Body of pancreas (tissue), 4 donors: ENCODE measurements at regions not wholly inside any gene's neighbourhood (a gene's known extent, or its start where the extent isn't known, plus 50 kb on each side); places are given as distances from the start of the nearest gene placed in this dataset.

Source experiments
- ATAC-seq: fragments of 150-250 bp; one replicate; pipeline ENCODE4 v1.9.1; 2016
- DNase-seq, 4 donors: peaks; one replicate each; pipeline ENCODE4 v3.0.0-alpha.2; 2019
- H3K27ac ChIP-seq, 4 donors: fragments of 200-600 bp; sonication (generic); 1 replicate in 3 of 4; 2 replicates in 1 of 4; pipeline versions ENCODE4 v1.5.1 to v1.6.1; 2016 to 2019; ENCODE audit warnings: mild to moderate bottlenecking in 1 of 4, mixed read lengths in 1 of 4, moderate library complexity in 1 of 4
- H3K27me3 ChIP-seq, 2 donors: fragments of 200-600 bp; sonication (generic); one replicate each; pipeline ENCODE4 v1.6.0; 2016; ENCODE audit warnings: mild to moderate bottlenecking in 1 of 2
- H3K36me3 ChIP-seq, 2 donors: fragments of 200-600 bp; sonication (generic); replicated peaks in 1 of 2; 2 replicates each; pipeline ENCODE4 v1.5.1; 2016; ENCODE audit warnings: low read depth in 2 of 2; ENCODE audit not compliant: insufficient read depth in 1 of 2
- H3K4me1 ChIP-seq: fragments of 200-600 bp; sonication (generic); one replicate; pipeline ENCODE4 v1.6.0; 2016
- H3K4me3 ChIP-seq, 2 donors: fragments of 200-600 bp; sonication (generic); 1 replicate in 1 of 2; 2 replicates in 1 of 2; pipeline ENCODE4 v1.5.1; 2016 to 2019
- H3K9me3 ChIP-seq, 3 donors: fragments of 200-600 bp; sonication (generic); 1 replicate in 2 of 3; 2 replicates in 1 of 3; pipeline ENCODE4 v1.5.1; 2016
- POLR2A ChIP-seq, 3 donors: fragments of 450-650 bp; IDR thresholded peaks; one replicate each; pipeline ENCODE4 v1.6.1; 2016; ENCODE audit warnings: antibody characterized with exemption in 3 of 3, mild to moderate bottlenecking in 2 of 3
- WGBS, 2 donors: methylation state at CpG; one replicate each; pipeline ENCODE4 v1.1.5; 2017; 5-methylcytosine and 5-hydroxymethylcytosine counted together
- intact Hi-C: fragments of 100-400 bp; cut with DNase I; formaldehyde crosslinking; loops from one replicate; pipeline ENCODE4 v1.15.1; 2023
- TF ChIP-seq, protein P1 (sequence below), 7 experiments: fragments of 450-650 bp in 4 of 7; fragments of 200-600 bp in 3 of 7; sonication (generic) in 3 of 7; IDR thresholded peaks; one replicate each; pipeline ENCODE4 v1.5.1; 2016 to 2019; ENCODE audit warnings: antibody characterized with exemption in 7 of 7

GRCh38 chr9:73095425-73095824 is 56.2 kb upstream of the ANXA1 start:
- DNase-seq (no peak), ATAC-seq (no peak)
- no peaks in the 10 kb centered on the region for H3K27me3 ChIP-seq
- H3K9me3 ChIP-seq = no peaks in the 10 kb centered on the region
- no peak overlapping the region for H3K27ac ChIP-seq
- H3K4me1 ChIP-seq = no peaks in the 10 kb centered on the region
- 89 to 94% methylated on average over 5 of the region's 5 CpGs for WGBS, 2 donors
- intact Hi-C loops = no loop called here
- no peaks in the 10 kb centered on the region for H3K36me3 ChIP-seq
- no peak overlapping the region for H3K4me3 ChIP-seq
- TF ChIP-seq, protein P1, sequence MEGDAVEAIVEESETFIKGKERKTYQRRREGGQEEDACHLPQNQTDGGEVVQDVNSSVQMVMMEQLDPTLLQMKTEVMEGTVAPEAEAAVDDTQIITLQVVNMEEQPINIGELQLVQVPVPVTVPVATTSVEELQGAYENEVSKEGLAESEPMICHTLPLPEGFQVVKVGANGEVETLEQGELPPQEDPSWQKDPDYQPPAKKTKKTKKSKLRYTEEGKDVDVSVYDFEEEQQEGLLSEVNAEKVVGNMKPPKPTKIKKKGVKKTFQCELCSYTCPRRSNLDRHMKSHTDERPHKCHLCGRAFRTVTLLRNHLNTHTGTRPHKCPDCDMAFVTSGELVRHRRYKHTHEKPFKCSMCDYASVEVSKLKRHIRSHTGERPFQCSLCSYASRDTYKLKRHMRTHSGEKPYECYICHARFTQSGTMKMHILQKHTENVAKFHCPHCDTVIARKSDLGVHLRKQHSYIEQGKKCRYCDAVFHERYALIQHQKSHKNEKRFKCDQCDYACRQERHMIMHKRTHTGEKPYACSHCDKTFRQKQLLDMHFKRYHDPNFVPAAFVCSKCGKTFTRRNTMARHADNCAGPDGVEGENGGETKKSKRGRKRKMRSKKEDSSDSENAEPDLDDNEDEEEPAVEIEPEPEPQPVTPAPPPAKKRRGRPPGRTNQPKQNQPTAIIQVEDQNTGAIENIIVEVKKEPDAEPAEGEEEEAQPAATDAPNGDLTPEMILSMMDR (IDR thresholded peaks at IDR 0.05) = no peak
- TF ChIP-seq POLR2A (IDR thresholded peaks at IDR 0.05) = no peak

GRCh38 chr9:73093740-73094379 is 57.8 kb upstream of the ANXA1 start:
- no peaks in the 10 kb centered on the region for H3K27me3 ChIP-seq
- no peaks in the 10 kb centered on the region for H3K4me1 ChIP-seq
- H3K9me3 ChIP-seq = no peaks in the 10 kb centered on the region
- H3K4me3 ChIP-seq = no peak overlapping the region
- ATAC-seq (no peak), DNase-seq (no peak)
- intact Hi-C loops = no loop called here
- no peaks in the 10 kb centered on the region for H3K36me3 ChIP-seq
- TF ChIP-seq POLR2A (IDR thresholded peaks at IDR 0.05) = no peak
- TF ChIP-seq, protein P1 (IDR thresholded peaks at IDR 0.05) = no peak
- WGBS, 2 donors = 64 to 69% methylated on average over 5 of the region's 5 CpGs
- no peak overlapping the region for H3K27ac ChIP-seq

GRCh38 chr9:73093016-73093739 is 58.5 kb upstream of the ANXA1 start:
- intact Hi-C loops = no loop called here
- Histone ChIP-seq H3K4me1 (no peaks in the 10 kb centered on the region), H3K36me3 (no peaks in the 10 kb centered on the region), H3K4me3 (no peak overlapping the region), H3K27me3 (no peaks in the 10 kb centered on the region), H3K9me3 (no peaks in the 10 kb centered on the region), H3K27ac (no peak overlapping the region)
- DNase-seq (no peak), ATAC-seq (no peak)
- TF ChIP-seq, protein P1 (IDR thresholded peaks at IDR 0.05) = no peak
- no peak for TF ChIP-seq POLR2A (IDR thresholded peaks at IDR 0.05)

DNA sequence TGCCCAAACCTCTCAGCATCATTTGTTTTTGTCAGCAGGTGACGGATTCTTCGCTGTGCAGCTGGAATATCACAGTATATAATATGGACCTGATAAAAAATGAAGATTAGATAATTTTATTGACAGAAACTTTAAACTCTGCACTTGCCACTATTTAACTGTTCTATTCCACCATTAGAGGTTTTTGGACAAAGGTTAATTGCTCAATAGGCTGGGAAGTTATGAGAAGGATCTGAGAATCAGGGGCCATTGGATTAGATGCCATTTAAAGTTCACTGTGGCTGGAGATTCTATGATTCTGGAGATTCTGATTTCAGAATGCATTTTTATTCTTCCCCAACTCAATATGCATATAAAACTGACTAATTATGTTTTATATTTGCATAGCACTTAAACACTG is 59.8 kb upstream of the ANXA1 start:
- DNase-seq (no peak), ATAC-seq (no peak)
- 33 to 53% methylated on average over 2 of the region's 2 CpGs for WGBS, 2 donors
- Histone ChIP-seq H3K36me3 (no peaks in the 10 kb centered on the region), H3K9me3 (no peaks in the 10 kb centered on the region), H3K4me3 (no peak overlapping the region), H3K27me3 (no peaks in the 10 kb centered on the region), H3K27ac (no peak overlapping the region), H3K4me1 (no peaks in the 10 kb centered on the region)
- TF ChIP-seq POLR2A (IDR thresholded peaks at IDR 0.05) = no peak
- TF ChIP-seq, protein P1 (IDR thresholded peaks at IDR 0.05) = no peak
- intact Hi-C loops = no loop called here

DNA sequence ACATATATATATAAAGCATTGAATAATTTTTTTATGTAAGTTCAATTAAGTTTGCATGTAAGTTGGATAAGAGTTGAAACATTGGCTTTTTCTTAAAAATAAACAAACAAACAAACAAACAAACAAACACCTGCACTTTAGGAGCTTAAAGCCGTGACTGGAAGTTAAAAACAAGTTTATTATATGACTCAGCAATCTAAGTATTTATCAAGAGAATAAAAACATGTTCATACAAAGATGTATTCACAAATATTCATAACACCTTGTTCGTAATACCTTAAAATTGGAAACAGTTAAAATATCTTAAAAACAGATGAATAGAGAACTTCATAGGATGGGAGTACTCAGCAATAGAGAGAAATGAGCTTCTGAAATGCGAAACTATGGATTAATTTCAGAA is 61.5 kb upstream of the ANXA1 start:
- H3K9me3 ChIP-seq = no peaks in the 10 kb centered on the region
- TF ChIP-seq, protein P1 (IDR thresholded peaks at IDR 0.05) = no peak
- TF ChIP-seq POLR2A (IDR thresholded peaks at IDR 0.05) = no peak
- H3K36me3 ChIP-seq = no peaks in the 10 kb centered on the region
- H3K27ac ChIP-seq = no peak overlapping the region
- 64 to 66% methylated on average over 3 of the region's 3 CpGs for WGBS, 2 donors
- no peaks in the 10 kb centered on the region for H3K27me3 ChIP-seq
- intact Hi-C loops = no loop called here
- no peak for ATAC-seq
- no peaks in the 10 kb centered on the region for H3K4me1 ChIP-seq
- no peak overlapping the region for H3K4me3 ChIP-seq
- DNase-seq = no peak
